ENCODE measurements at regions not wholly inside any gene's neighbourhood (a gene's known extent, or its start where the extent isn't known, plus 50 kb on each side); places are given as distances from the start of the nearest gene placed in this dataset.

DNA sequence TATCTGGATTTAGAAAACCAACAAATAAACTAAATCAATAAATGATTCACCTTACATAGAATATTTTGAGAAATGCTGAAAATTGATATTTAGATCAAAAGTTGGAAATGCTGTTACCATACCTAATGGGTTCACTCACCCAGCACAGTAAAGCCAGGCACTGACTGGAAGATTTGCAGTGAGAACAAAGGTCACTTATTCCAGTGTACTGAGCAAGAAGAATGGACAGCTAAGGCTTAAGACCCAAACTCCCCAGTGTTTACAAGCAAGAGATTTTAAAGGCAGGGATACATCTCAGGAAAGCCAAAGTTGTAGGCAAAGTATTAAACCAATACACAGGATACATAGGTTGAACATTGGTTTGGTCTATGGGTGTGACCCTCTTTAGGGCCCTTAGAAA, 523.9 kb upstream of the PCDH9 start:
- H3K36me3 ChIP-seq, result no peaks in the 10 kb centered on the region
- intact Hi-C loops (cut with DNase I), result no loop called here
- no peak for DNase-seq
- TF ChIP-seq POLR2AphosphoS5 (IDR thresholded peaks at IDR 0.05) (no peak), EP300 (IDR thresholded peaks at IDR 0.05) (no peak), POLR2A (IDR thresholded peaks at IDR 0.05) (no peak)
- TF ChIP-seq, protein P1, sequence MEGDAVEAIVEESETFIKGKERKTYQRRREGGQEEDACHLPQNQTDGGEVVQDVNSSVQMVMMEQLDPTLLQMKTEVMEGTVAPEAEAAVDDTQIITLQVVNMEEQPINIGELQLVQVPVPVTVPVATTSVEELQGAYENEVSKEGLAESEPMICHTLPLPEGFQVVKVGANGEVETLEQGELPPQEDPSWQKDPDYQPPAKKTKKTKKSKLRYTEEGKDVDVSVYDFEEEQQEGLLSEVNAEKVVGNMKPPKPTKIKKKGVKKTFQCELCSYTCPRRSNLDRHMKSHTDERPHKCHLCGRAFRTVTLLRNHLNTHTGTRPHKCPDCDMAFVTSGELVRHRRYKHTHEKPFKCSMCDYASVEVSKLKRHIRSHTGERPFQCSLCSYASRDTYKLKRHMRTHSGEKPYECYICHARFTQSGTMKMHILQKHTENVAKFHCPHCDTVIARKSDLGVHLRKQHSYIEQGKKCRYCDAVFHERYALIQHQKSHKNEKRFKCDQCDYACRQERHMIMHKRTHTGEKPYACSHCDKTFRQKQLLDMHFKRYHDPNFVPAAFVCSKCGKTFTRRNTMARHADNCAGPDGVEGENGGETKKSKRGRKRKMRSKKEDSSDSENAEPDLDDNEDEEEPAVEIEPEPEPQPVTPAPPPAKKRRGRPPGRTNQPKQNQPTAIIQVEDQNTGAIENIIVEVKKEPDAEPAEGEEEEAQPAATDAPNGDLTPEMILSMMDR (IDR thresholded peaks at IDR 0.05), result no peak
- H3K27ac ChIP-seq, result no peak overlapping the region
- H3K4me1 ChIP-seq, result no peaks in the 10 kb centered on the region
- no peaks in the 10 kb centered on the region for H3K9me3 ChIP-seq
- H3K27me3 ChIP-seq, result no peaks in the 10 kb centered on the region
- no peak overlapping the region for H3K4me3 ChIP-seq

DNA sequence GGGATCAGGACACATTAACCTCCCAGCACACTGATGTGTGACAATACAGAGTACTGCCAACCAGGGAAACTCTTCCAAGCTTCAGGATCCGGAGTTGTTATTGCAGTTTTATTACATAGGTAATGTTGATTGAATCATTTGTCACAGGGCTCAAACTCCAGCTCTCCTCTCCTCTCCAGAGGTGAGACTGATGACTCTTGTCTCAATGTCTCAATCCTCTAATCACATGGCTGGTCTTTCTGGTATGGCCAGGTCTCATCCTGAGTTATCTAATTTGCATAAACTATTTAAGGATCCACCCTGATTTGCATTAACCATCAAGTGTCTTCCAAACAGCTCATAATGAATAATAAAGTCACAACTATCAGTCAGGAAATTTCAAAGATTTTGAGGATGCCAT, 522.6 kb upstream of the PCDH9 start:
- no peaks in the 10 kb centered on the region for H3K9me3 ChIP-seq
- TF ChIP-seq POLR2AphosphoS5 (IDR thresholded peaks at IDR 0.05) (no peak), EP300 (IDR thresholded peaks at IDR 0.05) (no peak), POLR2A (IDR thresholded peaks at IDR 0.05) (no peak)
- TF ChIP-seq, protein P1 (IDR thresholded peaks at IDR 0.05), result no peak
- H3K36me3 ChIP-seq, result no peaks in the 10 kb centered on the region
- no peaks in the 10 kb centered on the region for H3K4me1 ChIP-seq
- no peak overlapping the region for H3K27ac ChIP-seq
- H3K4me3 ChIP-seq, result no peak overlapping the region
- WGBS, 2 donors, result 19 to 79% methylated on average over 1 of the region's 1 CpG
- DNase-seq, result no peak
- H3K27me3 ChIP-seq, result no peaks in the 10 kb centered on the region
- intact Hi-C loops (cut with DNase I), result no loop called here

DNA sequence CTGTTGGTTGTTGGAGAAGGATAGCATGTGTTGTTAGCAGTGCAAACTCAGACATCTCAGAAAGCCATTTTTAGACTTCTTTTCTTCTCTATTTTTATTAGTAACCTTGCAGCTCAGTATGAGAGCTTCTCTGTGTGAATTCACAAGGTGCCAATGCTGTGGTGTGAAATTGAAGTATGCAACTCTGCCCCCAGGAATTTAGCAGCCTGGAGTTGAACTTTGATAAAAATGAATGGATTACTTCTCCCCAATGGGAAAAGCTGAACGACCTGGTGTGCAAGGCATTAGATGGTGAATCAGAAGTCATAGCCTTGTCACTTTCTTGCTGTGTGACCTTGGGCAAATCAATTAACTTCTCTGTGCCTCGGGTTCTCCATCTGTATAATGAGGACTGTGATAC, 512.3 kb upstream of the PCDH9 start:
- Histone ChIP-seq H3K4me1 (peaks cover 0 to 6% (median 0%) of the 10 kb centered on the region in 4 donors), H3K9me3 (no peaks in the 10 kb centered on the region)
- WGBS, 2 donors, result 40 to 58% methylated on average over 2 of the region's 2 CpGs

DNA sequence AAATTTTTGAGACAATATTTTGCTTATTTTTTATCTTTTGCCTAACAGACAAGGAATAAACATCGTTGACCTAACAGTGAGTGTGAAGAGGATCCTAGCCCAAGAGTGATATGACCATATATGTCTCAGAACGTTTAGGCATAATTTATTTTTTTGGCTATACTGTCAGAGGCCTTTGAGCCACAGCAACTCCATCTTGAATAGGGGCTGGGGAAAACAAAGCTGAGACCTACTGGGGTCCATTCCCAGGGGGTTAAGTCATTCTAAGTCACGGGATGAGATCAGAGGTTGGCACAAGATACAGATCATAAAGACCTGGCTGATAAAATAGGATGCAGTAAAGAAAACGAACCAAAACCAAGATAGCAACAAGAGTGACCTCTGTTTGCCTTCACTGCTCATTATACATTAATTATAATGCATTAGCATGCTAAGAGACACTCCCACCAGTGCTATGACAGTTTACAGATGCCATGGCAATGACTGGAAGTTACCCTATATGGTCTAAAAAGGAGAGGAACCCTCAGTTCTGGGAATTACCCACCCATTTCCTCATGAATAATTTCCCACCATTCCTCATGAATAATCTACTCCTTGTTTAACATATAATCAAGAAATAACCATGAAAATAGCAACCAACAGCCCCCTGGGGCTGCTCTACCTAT, 510.9 kb upstream of the PCDH9 start:
- TF ChIP-seq, protein P1 (IDR thresholded peaks at IDR 0.05), result no peak
- TF ChIP-seq POLR2A (IDR thresholded peaks at IDR 0.05) (no peak), EP300 (IDR thresholded peaks at IDR 0.05) (no peak), POLR2AphosphoS5 (IDR thresholded peaks at IDR 0.05) (no peak)
- peaks cover 0 to 6% (median 0%) of the 10 kb centered on the region in 4 donors for H3K4me1 ChIP-seq
- H3K4me3 ChIP-seq, result no peak overlapping the region
- DNase-seq, result no peak
- intact Hi-C loops (cut with DNase I), result no loop called here
- H3K27ac ChIP-seq, result no peak overlapping the region
- H3K36me3 ChIP-seq, result no peaks in the 10 kb centered on the region
- H3K9me3 ChIP-seq, result no peaks in the 10 kb centered on the region
- 19 to 57% methylated on average over 4 of the region's 4 CpGs for WGBS, 2 donors
- no peaks in the 10 kb centered on the region for H3K27me3 ChIP-seq

More for the DNA sequence above, 512.3 kb upstream of the PCDH9 start:
- no peaks in the 10 kb centered on the region for H3K36me3 ChIP-seq
- no peaks in the 10 kb centered on the region for H3K27me3 ChIP-seq
- DNase-seq, result no peak
- TF ChIP-seq, protein P1 (IDR thresholded peaks at IDR 0.05), result no peak
- TF ChIP-seq POLR2A (IDR thresholded peaks at IDR 0.05) (no peak), EP300 (IDR thresholded peaks at IDR 0.05) (no peak), POLR2AphosphoS5 (IDR thresholded peaks at IDR 0.05) (no peak)
- no peak overlapping the region for H3K27ac ChIP-seq
- intact Hi-C loops (cut with DNase I), result no loop called here
- no peak overlapping the region for H3K4me3 ChIP-seq

Measured in sigmoid colon (tissue), 6 donors.